ENCODE measurements at regions not wholly inside any gene's neighbourhood (a gene's known extent, or its start where the extent isn't known, plus 50 kb on each side); places are given as distances from the start of the nearest gene placed in this dataset.

- no peak for DNase-seq (ENCODE audit: low read depth)
Observed at GRCh38 chr4:53647547-53647946, 56.3 kb upstream of the LNX1 start.

- DNase-seq (ENCODE audit: low read depth), result no peak
Observed at GRCh38 chr4:53646795-53647194, 55.5 kb upstream of the LNX1 start.

GRCh38 chr4:53645108-53645507, 53.8 kb upstream of the LNX1 start:
- no peak for DNase-seq (ENCODE audit: low read depth)

GRCh38 chr4:53644607-53645006, 53.3 kb upstream of the LNX1 start:
- no peak for DNase-seq (ENCODE audit: low read depth)

Data from RPMI7951 (cell line).